BE2C (cell line): ENCODE measurements at regions not wholly inside any gene's neighbourhood (a gene's known extent, or its start where the extent isn't known, plus 50 kb on each side); places are given as distances from the start of the nearest gene placed in this dataset.
"Not testable (repeated sequence)": the region's sequence is repeated elsewhere in the genome, so short reads cannot be mapped to it uniquely, and the experiment has no call there.

Source experiments
- DNase-seq: peaks from one replicate; pipeline ENCODE4 v3.0.0-alpha.2; 2020
- H3K27me3 ChIP-seq: fragments of 250-450 bp; sonication (Bioruptor Pico); 2 replicates; pipeline ENCODE4 v1.5.1; 2020; ENCODE audit warnings: mild to moderate bottlenecking
- H3K36me3 ChIP-seq: fragments of 250-450 bp; sonication (Bioruptor Pico); 2 replicates; pipeline ENCODE4 v1.5.1; 2020; ENCODE audit warnings: mild to moderate bottlenecking
- H3K4me1 ChIP-seq: fragments of 250-450 bp; sonication (Bioruptor Pico); 2 replicates; pipeline ENCODE4 v1.5.1; 2020
- H3K4me3 ChIP-seq: 2 replicates; pipeline ENCODE4 v1.5.1; 2011; ENCODE audit warnings: low read depth, low read length
- H3K9me3 ChIP-seq: fragments of 250-450 bp; sonication (Bioruptor Pico); 2 replicates; pipeline ENCODE4 v1.5.1; 2020

DNA sequence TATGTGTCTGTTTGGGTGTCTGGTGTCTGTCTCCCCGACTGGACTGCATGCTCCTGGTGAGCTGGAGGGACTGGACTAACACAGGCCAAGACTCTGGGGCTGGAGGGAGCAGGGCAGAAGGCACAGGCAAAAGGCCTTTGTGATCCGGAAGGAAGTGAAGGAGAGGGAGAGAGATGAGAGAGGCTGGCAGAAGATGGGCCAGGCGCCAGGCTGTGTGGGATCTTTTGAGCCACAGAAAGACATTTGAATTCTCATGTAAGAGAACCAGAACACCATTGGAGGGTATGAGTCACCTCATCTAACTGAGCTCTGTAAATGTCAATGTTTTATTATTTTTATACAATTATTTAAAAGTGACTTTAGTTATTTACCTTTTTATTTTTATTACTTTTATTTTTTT, 152.3 kb upstream of the CCZ1B start:
- not testable (repeated sequence) for H3K36me3 ChIP-seq, H3K4me1 ChIP-seq, DNase-seq, H3K27me3 ChIP-seq, H3K4me3 ChIP-seq, H3K9me3 ChIP-seq

DNA sequence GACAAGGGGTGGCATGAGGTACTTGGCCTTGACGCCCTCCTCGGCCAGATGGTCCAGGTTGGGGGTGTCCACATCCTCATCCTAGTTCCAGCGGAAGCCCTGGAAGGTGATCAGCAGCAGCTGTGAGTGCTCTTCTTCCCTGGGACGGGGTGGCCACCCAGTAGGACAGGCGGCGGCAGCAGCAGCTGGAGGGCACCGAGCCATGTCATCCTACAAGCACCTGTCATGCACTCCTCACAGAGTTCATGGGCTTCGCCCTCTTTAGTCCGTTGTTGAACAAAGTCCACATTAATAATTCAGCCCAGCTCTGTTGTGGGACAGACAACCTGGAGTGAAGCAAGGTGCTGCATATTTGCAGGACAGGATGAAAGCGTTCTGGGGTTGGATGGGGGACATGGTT, 153.4 kb upstream of the CCZ1B start:
- not testable (repeated sequence) for H3K4me3 ChIP-seq, H3K27me3 ChIP-seq, H3K9me3 ChIP-seq, DNase-seq, H3K36me3 ChIP-seq, H3K4me1 ChIP-seq

DNA sequence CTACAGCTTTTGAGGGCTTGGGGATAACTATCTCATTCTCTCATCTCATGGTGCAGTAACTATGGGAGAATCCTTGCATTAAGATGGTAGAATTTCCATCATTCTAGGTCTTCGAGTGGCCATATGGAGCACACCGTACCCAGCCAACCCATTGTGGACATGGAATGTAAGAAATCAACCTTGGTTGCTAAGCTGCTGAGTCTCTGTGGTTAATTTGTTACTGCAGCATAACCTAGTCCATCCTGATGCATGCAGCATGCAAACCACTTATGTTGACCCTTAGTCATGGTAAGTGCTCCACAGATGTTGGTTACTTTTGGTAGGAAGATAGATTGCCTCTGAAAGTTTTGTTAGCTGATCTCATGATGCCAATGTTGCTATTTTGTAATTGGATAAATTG, 156.3 kb upstream of the CCZ1B start:
- DNase-seq, H3K27me3 ChIP-seq, H3K4me1 ChIP-seq, H3K36me3 ChIP-seq, H3K9me3 ChIP-seq, H3K4me3 ChIP-seq: not testable (repeated sequence)

DNA sequence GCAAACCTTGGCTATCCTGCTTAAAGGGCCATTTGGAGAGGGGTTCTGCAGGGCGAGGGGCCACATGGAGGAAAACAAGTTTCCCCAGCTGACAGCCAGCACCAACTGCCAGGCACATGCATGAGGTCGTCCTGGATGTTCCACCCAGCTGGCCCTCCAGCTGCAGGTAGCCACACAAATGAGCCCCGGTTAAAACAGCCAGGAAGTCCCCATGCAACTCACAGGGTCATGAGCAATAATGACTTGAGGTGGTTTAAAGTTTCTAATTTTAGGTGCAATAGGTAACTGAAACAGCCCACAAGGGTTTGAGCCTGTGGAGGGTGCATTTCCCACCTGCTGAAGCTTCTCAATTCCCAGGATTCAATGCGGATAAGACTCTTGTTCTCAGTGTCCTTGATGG, 160.8 kb upstream of the CCZ1B start:
- not testable (repeated sequence) for H3K9me3 ChIP-seq, H3K27me3 ChIP-seq, H3K4me3 ChIP-seq, H3K4me1 ChIP-seq, DNase-seq, H3K36me3 ChIP-seq

DNA sequence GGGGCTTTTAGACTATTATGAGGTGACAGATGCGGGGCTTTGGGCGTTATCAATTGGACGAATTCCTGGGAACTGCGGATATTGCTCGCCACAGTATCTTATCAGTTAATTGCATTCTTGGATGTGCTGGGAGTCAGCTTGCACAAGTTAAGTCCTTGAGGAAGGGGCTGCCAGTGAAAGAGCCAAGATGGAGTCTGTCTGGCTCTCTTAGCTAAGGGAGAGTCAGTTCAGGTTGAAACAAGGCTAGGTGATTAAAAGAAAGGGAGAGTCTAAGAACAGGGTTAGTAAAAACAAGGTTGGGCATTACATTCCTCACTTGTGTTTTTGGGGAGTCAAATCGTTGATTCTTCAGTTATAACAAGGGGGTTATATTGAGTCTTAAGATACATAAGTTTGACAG, 162.5 kb upstream of the CCZ1B start:
- H3K9me3 ChIP-seq, H3K4me1 ChIP-seq, H3K36me3 ChIP-seq, H3K4me3 ChIP-seq, H3K27me3 ChIP-seq, DNase-seq: not testable (repeated sequence)

DNA sequence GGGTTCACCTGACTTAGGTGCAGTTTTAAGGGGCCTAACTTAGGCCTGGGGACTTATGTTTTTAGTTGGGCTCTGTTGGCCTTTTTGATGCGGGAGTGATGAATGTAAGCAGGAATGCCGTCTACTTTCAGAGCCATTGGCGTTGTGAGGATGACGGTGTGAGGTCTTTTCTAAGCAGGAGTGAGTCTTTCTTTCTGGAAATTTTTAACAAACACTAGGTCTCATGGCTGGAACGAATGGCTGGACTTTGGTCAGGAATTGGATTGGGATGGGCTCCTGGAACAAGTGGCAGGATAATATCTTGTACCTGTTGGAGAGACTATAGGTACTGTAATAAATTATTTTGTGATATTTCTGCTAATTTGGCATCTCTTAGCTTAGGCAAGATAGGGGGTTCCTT, 163.9 kb upstream of the CCZ1B start:
- not testable (repeated sequence) for H3K36me3 ChIP-seq, H3K4me3 ChIP-seq, DNase-seq, H3K9me3 ChIP-seq, H3K27me3 ChIP-seq, H3K4me1 ChIP-seq

DNA sequence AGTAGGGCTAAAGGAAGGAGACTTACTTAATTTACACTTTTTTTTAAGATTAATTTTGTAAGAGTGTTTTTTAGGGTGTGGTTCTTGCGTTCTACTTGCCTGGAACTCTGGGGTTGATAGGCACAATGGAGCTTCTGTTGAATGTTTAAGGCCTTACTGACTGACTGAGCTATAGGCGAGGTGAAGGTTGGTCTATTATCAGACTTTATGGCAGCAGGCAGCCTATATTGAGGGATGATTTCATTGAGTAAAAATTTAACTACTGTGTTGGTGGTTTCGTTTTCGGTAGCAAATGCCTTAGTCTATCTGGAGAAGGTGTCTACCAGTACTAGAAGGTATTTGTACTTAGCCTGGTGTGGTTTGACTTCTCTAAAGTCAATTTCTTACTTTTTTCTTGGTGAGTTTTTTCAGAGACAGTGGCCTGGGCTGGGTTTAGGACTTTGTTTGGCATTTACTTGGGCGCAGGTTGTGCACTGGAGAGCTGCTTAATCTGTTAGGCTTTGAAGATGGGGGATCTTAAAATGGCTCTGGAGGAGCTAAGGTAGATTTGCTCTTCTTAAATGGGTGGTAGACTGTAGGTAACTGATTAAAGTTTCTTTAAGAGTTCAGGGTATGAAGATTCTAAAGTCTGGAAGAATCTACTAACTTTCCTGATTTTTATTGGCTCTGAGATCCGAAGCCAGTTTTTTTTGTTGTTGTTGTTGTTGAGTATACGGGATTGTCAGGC, 164.5 kb upstream of the CCZ1B start:
- H3K4me3 ChIP-seq, DNase-seq, H3K9me3 ChIP-seq, H3K27me3 ChIP-seq, H3K4me1 ChIP-seq, H3K36me3 ChIP-seq: not testable (repeated sequence)

DNA sequence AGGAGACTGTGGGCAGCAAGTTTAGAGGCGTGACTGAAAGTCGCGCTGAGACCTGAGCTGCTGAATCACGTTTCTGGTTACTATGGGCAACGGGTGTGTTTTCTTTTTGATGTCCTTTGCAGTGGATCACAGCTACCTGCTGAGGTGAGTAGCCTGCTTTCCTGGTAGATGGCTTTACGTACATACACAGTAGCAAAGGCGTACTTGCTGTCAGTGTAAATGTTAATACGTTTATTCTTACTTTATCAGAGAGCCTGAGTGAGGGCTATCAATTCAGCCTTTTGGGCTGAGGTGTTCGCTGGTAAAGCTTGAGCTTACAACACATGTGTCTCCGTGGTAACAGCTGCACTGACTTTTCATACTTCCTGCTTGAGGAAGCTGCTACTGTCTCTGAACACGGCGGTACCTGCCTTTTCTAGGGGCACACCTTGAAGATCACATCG, 165.1 kb upstream of the CCZ1B start:
- not testable (repeated sequence) for H3K4me1 ChIP-seq, H3K4me3 ChIP-seq, H3K36me3 ChIP-seq, H3K27me3 ChIP-seq, H3K9me3 ChIP-seq, DNase-seq

DNA sequence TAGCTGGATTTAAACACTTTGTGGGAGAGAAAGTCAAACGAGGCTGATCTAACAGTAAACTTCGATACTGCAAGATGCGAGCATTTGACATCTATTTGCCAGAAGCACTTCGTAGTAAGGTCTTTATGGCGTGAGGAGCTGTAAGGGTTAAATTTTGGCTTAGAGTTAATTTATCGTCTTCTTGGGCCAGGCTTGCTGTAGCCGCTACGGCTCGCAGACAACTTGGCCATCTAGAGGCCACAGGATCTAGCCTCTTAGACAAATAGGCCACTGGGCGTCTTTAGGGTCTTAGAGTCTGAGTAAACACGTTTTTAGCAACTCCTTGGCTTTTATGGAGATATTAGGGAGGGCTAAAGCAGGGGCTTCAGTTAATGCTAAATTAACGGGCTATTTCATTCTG, 165.6 kb upstream of the CCZ1B start:
- not testable (repeated sequence) for H3K27me3 ChIP-seq, H3K4me1 ChIP-seq, H3K9me3 ChIP-seq, H3K36me3 ChIP-seq, DNase-seq, H3K4me3 ChIP-seq

DNA sequence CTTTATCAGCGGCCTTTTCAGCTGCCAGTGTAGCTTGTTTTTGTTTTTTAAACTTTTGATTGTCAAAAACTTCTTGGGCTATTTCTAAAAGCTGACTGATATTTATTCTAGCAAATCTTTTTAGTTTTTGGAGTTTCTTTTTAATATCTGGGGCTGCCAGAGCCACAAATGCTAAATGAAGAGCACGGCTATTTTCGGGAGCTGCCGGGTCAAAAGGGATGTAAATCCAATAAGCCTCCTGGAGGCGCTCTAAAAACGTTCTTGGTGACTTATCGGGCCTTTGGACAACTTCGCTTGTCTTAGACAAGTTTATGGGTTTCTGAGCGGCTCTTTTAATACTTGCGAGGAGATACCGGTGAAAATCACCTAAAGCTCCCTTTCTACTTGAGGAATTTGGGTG, 166.1 kb upstream of the CCZ1B start:
- H3K4me3 ChIP-seq, H3K4me1 ChIP-seq, H3K9me3 ChIP-seq, H3K27me3 ChIP-seq, H3K36me3 ChIP-seq, DNase-seq: not testable (repeated sequence)

DNA sequence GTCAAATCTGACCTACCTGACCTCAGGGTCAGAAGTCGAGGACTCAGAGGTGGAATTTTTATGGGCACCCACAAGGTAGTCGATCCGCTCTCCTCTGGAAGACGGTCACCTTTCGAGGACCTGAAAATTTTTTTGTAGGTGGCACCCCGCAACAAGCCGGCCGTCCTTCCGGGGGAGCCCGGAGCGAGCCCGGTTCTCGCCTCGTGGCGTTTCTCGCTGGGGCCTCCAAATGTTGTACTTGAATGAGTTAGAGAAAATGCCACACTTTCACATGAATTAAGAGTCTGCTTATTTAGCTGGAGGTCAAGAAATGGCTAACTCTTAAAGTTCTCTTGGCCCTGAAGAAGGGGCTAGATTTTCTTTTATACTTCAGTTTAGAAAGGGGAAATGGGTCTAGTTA, 169.0 kb upstream of the CCZ1B start:
- not testable (repeated sequence) for H3K9me3 ChIP-seq, H3K36me3 ChIP-seq, H3K27me3 ChIP-seq, H3K4me1 ChIP-seq, DNase-seq, H3K4me3 ChIP-seq

DNA sequence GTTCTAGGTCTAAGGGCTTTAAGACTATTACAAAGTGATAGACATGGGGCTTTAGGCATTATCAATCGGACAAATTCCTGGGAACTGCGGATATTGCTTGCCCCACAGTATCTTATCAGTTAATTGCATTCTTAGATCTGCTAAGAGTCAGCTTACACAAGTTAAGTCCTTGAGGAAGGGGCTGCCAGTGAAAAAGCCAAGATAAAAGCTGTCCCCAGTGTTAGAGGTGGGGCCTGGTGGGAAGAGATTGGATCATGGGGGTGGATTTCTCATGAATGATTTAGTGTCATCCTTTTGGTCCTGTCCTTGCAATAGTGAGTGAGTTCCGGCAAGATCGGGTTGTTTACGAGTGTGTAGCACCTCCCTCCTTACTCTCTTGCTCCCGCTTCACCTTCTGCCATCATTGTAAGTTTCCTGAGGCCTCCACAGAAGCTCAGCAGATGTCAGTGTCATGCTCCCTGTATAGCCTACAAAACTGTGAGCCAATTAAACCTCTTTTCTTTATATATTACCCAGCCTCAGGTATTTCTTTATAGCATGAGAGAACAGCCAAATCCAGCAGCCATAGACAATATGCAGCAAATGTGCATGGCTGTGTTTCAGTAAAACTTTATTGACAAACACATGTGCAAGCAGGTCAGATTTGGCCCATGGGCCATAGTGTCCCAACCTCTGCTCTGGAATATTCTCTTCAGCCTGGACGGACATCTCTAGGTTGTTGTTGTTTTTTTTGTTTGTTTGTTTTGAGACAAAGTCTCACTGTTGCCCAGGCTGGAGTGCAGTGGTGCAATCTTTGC, 169.6 kb upstream of the CCZ1B start:
- H3K9me3 ChIP-seq, H3K4me3 ChIP-seq, H3K4me1 ChIP-seq, DNase-seq, H3K36me3 ChIP-seq, H3K27me3 ChIP-seq: not testable (repeated sequence)

DNA sequence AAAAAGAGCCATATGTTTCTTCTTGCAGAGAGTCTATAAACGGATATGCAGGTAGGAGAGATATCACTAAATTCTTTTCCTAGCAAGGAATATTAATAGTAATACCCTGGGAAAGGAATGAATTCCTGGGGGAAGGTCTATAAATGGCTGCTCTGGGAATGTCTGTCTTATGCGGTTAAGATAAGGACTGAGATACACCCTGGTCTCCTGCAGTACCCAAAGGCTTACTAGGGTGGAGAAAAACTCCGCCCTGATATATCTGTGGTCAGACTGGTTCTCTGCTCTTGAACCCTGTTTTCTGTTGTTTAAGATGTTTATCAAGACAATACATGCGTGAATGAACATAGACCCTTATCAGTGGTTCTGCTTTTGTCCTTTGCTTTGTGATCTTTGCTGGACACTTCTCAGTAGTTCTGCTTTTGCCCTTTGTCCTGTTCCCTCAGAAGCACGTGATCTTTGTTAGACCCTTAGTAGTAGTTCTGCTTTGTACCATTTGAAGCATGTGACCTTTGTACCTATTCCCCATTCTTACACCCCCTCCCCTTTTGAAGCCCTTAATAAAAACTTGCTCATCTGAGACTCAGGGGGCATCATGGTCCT, 173.1 kb upstream of the CCZ1B start:
- not testable (repeated sequence) for H3K4me1 ChIP-seq, H3K9me3 ChIP-seq, DNase-seq, H3K27me3 ChIP-seq, H3K4me3 ChIP-seq, H3K36me3 ChIP-seq
